A549 (cell line): ENCODE measurements at regions not wholly inside any gene's neighbourhood (a gene's known extent, or its start where the extent isn't known, plus 50 kb on each side); places are given as distances from the start of the nearest gene placed in this dataset.

Experiments
- ATAC-seq, 2 experiments: fragments of 200-7000 bp in 1 of 2; fragments of >200 bp in 1 of 2; cut with Nextera tagmentation in 1 of 2; cut with Tn5 transposase in 1 of 2; 3 replicates each; pipeline versions ENCODE4 v1.8.0 to v1.9.1; 2018 to 2020; ENCODE audit warnings: mild to moderate bottlenecking in 1 of 2, moderate library complexity in 1 of 2
- CTCF ChIA-PET: fragments of 300-600 bp; sonication (Branson Sonifier 250); formaldehyde crosslinking; extraction: SDS; loops from one replicate; lab custom pipeline; 2021; ENCODE audit warnings: antibody characterized with exemption, inconsistent platforms; lab: Yijun Ruan, JAX
- POLR2A ChIA-PET: fragments of 350-600 bp; formaldehyde crosslinking; extraction: SDS; loops from one replicate; lab custom pipeline; 2021; ENCODE audit warnings: antibody characterized with exemption, inconsistent platforms; lab: Yijun Ruan, JAX
- DNase-seq, 2 experiments: peaks; one replicate each; pipeline versions ENCODE4 v3.0.0 to v3.0.0-alpha.2; 2011 to 2016; ENCODE audit warnings: low read depth in 1 of 2, low spot score in 1 of 2
- FAIRE-seq: peaks from 2 replicates; lab custom pipeline; 2011; peaks lifted over from hg19 to GRCh38; lab: Jason Lieb, UNC
- H3K27ac ChIP-seq, 2 experiments: fragments of >200 bp; sonication (Bioruptor Twin); formaldehyde crosslinking; 3 replicates each; pipeline ENCODE4 v1.5.1; 2016 to 2017
- H3K4me1 ChIP-seq: fragments of >200 bp; sonication (Bioruptor Twin); formaldehyde crosslinking; 3 replicates; pipeline ENCODE4 v1.6.1; 2016
- H3K4me2 ChIP-seq: fragments of >200 bp; sonication (Bioruptor Twin); formaldehyde crosslinking; 3 replicates; pipeline ENCODE4 v1.6.1; 2016
- H3K4me3 ChIP-seq: fragments of >200 bp; sonication (Bioruptor Twin); formaldehyde crosslinking; 3 replicates; pipeline ENCODE4 v1.5.1; 2016
- H3K9me3 ChIP-seq: fragments of >200 bp; sonication (Bioruptor Twin); formaldehyde crosslinking; 3 replicates; pipeline ENCODE4 v1.6.1; 2016
- BHLHE40 ChIP-seq: IDR thresholded peaks from 2 replicates; pipeline ENCODE4 v1.6.1; 2012; ENCODE audit warnings: low read depth, low read length, inconsistent platforms
- CBX2 ChIP-seq: fragments of 200-600 bp; sonication (generic); IDR thresholded peaks from 2 replicates; pipeline ENCODE4 v1.6.1; 2016; ENCODE audit warnings: low read depth, mild to moderate bottlenecking, borderline replicate concordance
- CBX8 ChIP-seq: fragments of 200-600 bp; sonication (generic); IDR thresholded peaks from 2 replicates; pipeline ENCODE4 v1.6.1; 2016
- CHD2 ChIP-seq: fragments of 150-350 bp; IDR thresholded peaks from 2 replicates; pipeline ENCODE4 v1.6.1; 2014; ENCODE audit warnings: low read length; ENCODE audit not compliant: partially characterized antibody
- CHD4 ChIP-seq: fragments of 200-600 bp; sonication (generic); IDR thresholded peaks from 2 replicates; pipeline ENCODE4 v1.6.1; 2016; ENCODE audit warnings: antibody characterized with exemption, mild to moderate bottlenecking, borderline replicate concordance
- EHF ChIP-seq: fragments of 250-450 bp; sonication (Bioruptor Pico); IDR thresholded peaks from 2 replicates; pipeline ENCODE4 v1.5.0; 2020; ENCODE audit warnings: mild to moderate bottlenecking
- EHMT2 ChIP-seq: fragments of 200-600 bp; sonication (generic); IDR thresholded peaks from 2 replicates; pipeline ENCODE4 v1.6.1; 2016; ENCODE audit warnings: antibody characterized with exemption, low read depth, mild to moderate bottlenecking, moderate library complexity
- ESRRA ChIP-seq: fragments of 150-350 bp; IDR thresholded peaks from 2 replicates; pipeline ENCODE4 v1.6.1; 2014; ENCODE audit warnings: mild to moderate bottlenecking, low read length, borderline replicate concordance
- FOSB ChIP-seq: fragments of 250-450 bp; sonication (Bioruptor Pico); IDR thresholded peaks from 2 replicates; pipeline ENCODE4 v1.5.0; 2020; ENCODE audit warnings: mild to moderate bottlenecking, moderate library complexity
- FOXS1 ChIP-seq: fragments of 250-450 bp; sonication (Bioruptor Pico); IDR thresholded peaks from 2 replicates; pipeline ENCODE4 v1.5.0; 2020; ENCODE audit warnings: mild to moderate bottlenecking, moderate library complexity
- HDAC2 ChIP-seq: fragments of 200-600 bp; sonication (generic); IDR thresholded peaks from 2 replicates; pipeline ENCODE4 v1.6.1; 2016
- HOXA7 ChIP-seq: fragments of 250-450 bp; sonication (Bioruptor Pico); IDR thresholded peaks from 2 replicates; pipeline ENCODE4 v1.5.0; 2020; ENCODE audit warnings: mild to moderate bottlenecking, moderate library complexity
- HOXB5 ChIP-seq: fragments of 250-450 bp; sonication (Bioruptor Pico); IDR thresholded peaks from 2 replicates; pipeline ENCODE4 v1.5.0; 2020; ENCODE audit warnings: mild to moderate bottlenecking, moderate library complexity
- JUN ChIP-seq, 2 experiments: fragments of >200 bp; sonication (Bioruptor Twin); formaldehyde crosslinking; IDR thresholded peaks; 2 replicates in 1 of 2; 3 replicates in 1 of 2; pipeline ENCODE4 v1.6.1; 2016 to 2017
- JUNB ChIP-seq: fragments of >200 bp; sonication (Bioruptor Twin); formaldehyde crosslinking; IDR thresholded peaks from 2 replicates; pipeline ENCODE4 v1.6.1; 2016
- MAFK ChIP-seq: fragments of 450-650 bp; IDR thresholded peaks from 2 replicates; pipeline ENCODE4 v1.6.1; 2014; ENCODE audit not compliant: partially characterized antibody
- MAZ ChIP-seq: fragments of 150-350 bp; IDR thresholded peaks from 2 replicates; pipeline ENCODE4 v1.6.1; 2014; ENCODE audit warnings: antibody characterized with exemption, low read depth, low read length, borderline replicate concordance
- NFE2L2 ChIP-seq: fragments of 150-350 bp; conservative IDR thresholded peaks from 2 replicates; pipeline ENCODE4 v1.6.1; 2014; ENCODE audit warnings: low read length
- NPAS2 ChIP-seq: fragments of 250-450 bp; sonication (Bioruptor Pico); IDR thresholded peaks from 2 replicates; pipeline ENCODE4 v1.8.0; 2022; ENCODE audit warnings: mild to moderate bottlenecking, moderate library complexity, borderline replicate concordance
- NR3C1 ChIP-seq: fragments of >200 bp; sonication (Bioruptor Twin); formaldehyde crosslinking; IDR thresholded peaks from 3 replicates; pipeline ENCODE4 v1.6.1; 2017
- POLR2A ChIP-seq: IDR thresholded peaks from 2 replicates; pipeline ENCODE4 v1.6.1; 2012; ENCODE audit warnings: mild to moderate bottlenecking, low read length
- RAD21 ChIP-seq, 2 experiments: fragments of >200 bp in 1 of 2; sonication (Bioruptor Twin) in 1 of 2; formaldehyde crosslinking in 1 of 2; IDR thresholded peaks in 1 of 2; conservative IDR thresholded peaks in 1 of 2; 2 replicates in 1 of 2; 3 replicates in 1 of 2; pipeline ENCODE4 v1.6.1; 2012 to 2018; ENCODE audit warnings: inconsistent platforms in 1 of 2
- RARB ChIP-seq: fragments of 250-450 bp; sonication (Bioruptor Pico); IDR thresholded peaks from 2 replicates; pipeline ENCODE4 v1.8.0; 2021; ENCODE audit warnings: mild to moderate bottlenecking, moderate library complexity
- REST ChIP-seq: fragments of 200-600 bp; sonication (generic); IDR thresholded peaks from 2 replicates; pipeline ENCODE4 v1.6.1; 2016; ENCODE audit warnings: antibody characterized with exemption, mild to moderate bottlenecking, moderate library complexity
- RFX5 ChIP-seq: fragments of 450-650 bp; IDR thresholded peaks from 2 replicates; pipeline ENCODE4 v1.7.1; 2014; ENCODE audit warnings: antibody characterized with exemption, mild to moderate bottlenecking, moderate library complexity
- TFCP2L1 ChIP-seq: fragments of 250-450 bp; sonication (Bioruptor Pico); IDR thresholded peaks from 2 replicates; pipeline ENCODE4 v1.5.0; 2021; ENCODE audit warnings: mild to moderate bottlenecking
- TP53 ChIP-seq: fragments of 250-450 bp; sonication (Bioruptor Pico); IDR thresholded peaks from 2 replicates; pipeline ENCODE4 v1.5.0; 2021; ENCODE audit warnings: mild to moderate bottlenecking, moderate library complexity
- ZC3H11A ChIP-seq: fragments of 450-650 bp; IDR thresholded peaks from 2 replicates; pipeline ENCODE4 v1.6.1; 2014; ENCODE audit warnings: antibody characterized with exemption, mild to moderate bottlenecking
- ZNF302 ChIP-seq: fragments of 250-450 bp; sonication (Bioruptor Pico); IDR thresholded peaks from 2 replicates; pipeline ENCODE4 v1.9.0; 2021; ENCODE audit warnings: inconsistent platforms, mild to moderate bottlenecking, moderate library complexity
- WGBS: methylation state at CpG from one replicate; pipeline ENCODE4 v1.1.6; 2017; ENCODE audit errors: missing lambda C conversion rate; 5-methylcytosine and 5-hydroxymethylcytosine counted together
- TF ChIP-seq, protein P1 (sequence below): IDR thresholded peaks from 2 replicates; pipeline ENCODE4 v1.6.1; 2012
- TF ChIP-seq, protein P2 (sequence below): fragments of >200 bp; sonication (Bioruptor Twin); formaldehyde crosslinking; IDR thresholded peaks from 2 replicates; pipeline ENCODE4 v1.6.1; 2016
- TF ChIP-seq, protein P3 (sequence below): fragments of 250-450 bp; sonication (Bioruptor Pico); IDR thresholded peaks from 2 replicates; pipeline ENCODE4 v1.5.0; 2020; ENCODE audit warnings: low read depth, mild to moderate bottlenecking, moderate library complexity

GRCh38 chr6:97656236-97656635 lies 373.2 kb upstream of the MMS22L start:
- no peak for FAIRE-seq
- no peak for TF ChIP-seq TP53
- TF ChIP-seq NFE2L2 = no peak
- no peak for TF ChIP-seq CHD4
- TF ChIP-seq HOXB5 = no peak
- TF ChIP-seq, protein P1, sequence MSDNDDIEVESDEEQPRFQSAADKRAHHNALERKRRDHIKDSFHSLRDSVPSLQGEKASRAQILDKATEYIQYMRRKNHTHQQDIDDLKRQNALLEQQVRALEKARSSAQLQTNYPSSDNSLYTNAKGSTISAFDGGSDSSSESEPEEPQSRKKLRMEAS = no peak
- TF ChIP-seq JUNB = no peak
- no peak for TF ChIP-seq BHLHE40
- no peak for TF ChIP-seq EHF
- no peak for TF ChIP-seq ZC3H11A
- no peak for TF ChIP-seq NR3C1
- no peak for TF ChIP-seq EHMT2
- TF ChIP-seq FOXS1 (CRISPR knock-in tag) = no peak
- TF ChIP-seq JUN (IDR thresholded peaks at IDR 0.05) = no peak
- TF ChIP-seq, protein P2, sequence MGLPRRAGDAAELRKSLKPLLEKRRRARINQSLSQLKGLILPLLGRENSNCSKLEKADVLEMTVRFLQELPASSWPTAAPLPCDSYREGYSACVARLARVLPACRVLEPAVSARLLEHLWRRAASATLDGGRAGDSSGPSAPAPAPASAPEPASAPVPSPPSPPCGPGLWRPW = no peak
- no peak for TF ChIP-seq HDAC2
- no peak for TF ChIP-seq HOXA7
- no peak for TF ChIP-seq RAD21 (conservative IDR thresholded peaks at IDR 0.05 in 1 of 2, IDR thresholded peaks at IDR 0.05 in 1 of 2)
- no peak for TF ChIP-seq CBX8
- TF ChIP-seq CHD2 = no peak
- no peak for TF ChIP-seq ZNF302
- TF ChIP-seq, all 56 proteins: peak for 0
- CTCF ChIA-PET = no interaction called here
- POLR2A ChIA-PET = no interaction called here
- ATAC-seq = no peak
- no peak for DNase-seq
- no peak overlapping the region for H3K27ac ChIP-seq
- H3K9me3 ChIP-seq = no peaks in the 10 kb centered on the region
- no peaks in the 10 kb centered on the region for H3K4me1 ChIP-seq
- H3K4me2 ChIP-seq = no peak overlapping the region
- 6% methylated on average over 1 of the region's 1 CpG for WGBS
- H3K4me3 ChIP-seq = no peak overlapping the region

GRCh38 chr6:97656706-97657350 lies 373.8 kb upstream of the MMS22L start:
- H3K4me3 ChIP-seq = no peak overlapping the region
- H3K27ac ChIP-seq = no peak overlapping the region
- no peak for TF ChIP-seq NFE2L2
- no peak for TF ChIP-seq MAFK
- TF ChIP-seq, protein P2 = no peak
- no peak for TF ChIP-seq ZNF302
- TF ChIP-seq, protein P3, sequence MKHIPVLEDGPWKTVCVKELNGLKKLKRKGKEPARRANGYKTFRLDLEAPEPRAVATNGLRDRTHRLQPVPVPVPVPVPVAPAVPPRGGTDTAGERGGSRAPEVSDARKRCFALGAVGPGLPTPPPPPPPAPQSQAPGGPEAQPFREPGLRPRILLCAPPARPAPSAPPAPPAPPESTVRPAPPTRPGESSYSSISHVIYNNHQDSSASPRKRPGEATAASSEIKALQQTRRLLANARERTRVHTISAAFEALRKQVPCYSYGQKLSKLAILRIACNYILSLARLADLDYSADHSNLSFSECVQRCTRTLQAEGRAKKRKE (CRISPR knock-in tag) = no peak
- TF ChIP-seq, protein P1 = no peak
- TF ChIP-seq REST = no peak
- TF ChIP-seq ESRRA = no peak
- TF ChIP-seq CBX2 = no peak
- TF ChIP-seq POLR2A = no peak
- TF ChIP-seq TFCP2L1 (CRISPR knock-in tag) = no peak
- TF ChIP-seq MAZ = no peak
- TF ChIP-seq NPAS2 (CRISPR knock-in tag) = no peak
- no peak for TF ChIP-seq RARB
- no peak for TF ChIP-seq FOSB (CRISPR knock-in tag)
- no peak for TF ChIP-seq RFX5
- DNase-seq = no peak
- ChIA-PET POLR2A (no interaction called here), CTCF (no interaction called here)
- H3K4me1 ChIP-seq = no peaks in the 10 kb centered on the region
- 33% methylated on average over 8 of the region's 8 CpGs for WGBS
- no peak overlapping the region for H3K4me2 ChIP-seq
- H3K9me3 ChIP-seq = no peaks in the 10 kb centered on the region
- no peak for FAIRE-seq
- no peak for ATAC-seq
